ENCODE measurements at regions not wholly inside any gene's neighbourhood (a gene's known extent, or its start where the extent isn't known, plus 50 kb on each side); places are given as distances from the start of the nearest gene placed in this dataset.
A peak's percentile ranks its signal among the peaks of the same experiment; 100 is the strongest.

DNA sequence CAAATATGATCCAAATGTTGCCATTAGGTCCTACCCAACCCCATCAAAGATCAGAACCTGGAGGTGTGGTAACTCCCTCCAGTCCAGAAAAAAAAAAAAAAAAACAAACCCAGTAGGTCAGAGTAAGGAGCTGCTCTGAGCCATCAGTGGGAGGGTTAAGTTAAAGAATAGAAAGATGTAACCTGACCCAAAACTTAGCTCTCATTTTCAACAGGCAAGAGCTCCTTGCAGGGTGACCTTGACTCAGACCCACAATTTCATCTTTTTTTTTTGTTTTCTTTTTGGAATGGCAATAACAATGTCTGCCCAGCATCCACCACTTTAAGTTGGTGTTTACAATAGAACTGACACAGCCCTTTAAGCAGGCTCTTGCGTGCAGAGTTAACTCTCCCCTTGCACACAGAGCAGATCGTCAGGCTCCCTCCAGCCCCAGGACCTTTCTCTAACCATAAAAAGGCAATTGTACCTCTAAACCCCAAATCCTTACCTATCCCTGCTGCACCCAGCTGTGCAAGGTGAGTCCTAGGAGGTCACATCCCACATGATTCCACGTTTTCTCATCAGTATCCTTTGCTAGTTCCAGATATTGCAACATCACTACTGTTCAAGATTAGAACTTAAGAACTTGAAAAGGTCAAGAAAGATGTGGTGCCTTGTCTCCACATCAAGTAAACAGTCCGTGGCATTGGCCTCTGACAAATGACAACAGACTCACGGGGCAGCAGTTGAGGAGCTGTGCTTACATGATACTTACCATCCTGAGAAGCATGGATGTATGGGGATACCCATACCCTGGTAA, 178.6 kb upstream of the EEA1 start:
- DNase-seq, result no peak

DNA sequence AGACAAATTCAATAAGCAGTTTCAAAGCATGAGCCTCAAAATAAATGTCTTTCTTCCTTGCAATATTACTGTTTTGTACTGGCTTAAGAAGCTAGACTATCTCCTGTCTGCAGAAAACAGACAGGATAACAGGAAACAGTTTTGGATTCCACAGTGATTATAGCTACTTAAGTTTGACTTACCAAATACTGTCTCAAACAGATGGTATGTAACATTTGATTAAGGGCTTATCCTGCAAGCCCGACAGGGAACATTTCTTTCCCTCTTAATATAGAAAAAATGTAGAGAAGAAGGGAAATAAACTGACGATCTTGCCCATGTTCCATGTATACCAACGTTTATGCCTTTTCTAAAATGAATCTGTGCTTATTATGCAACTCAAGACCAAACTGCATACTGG, 179.9 kb upstream of the EEA1 start:
- no peak for DNase-seq

DNA sequence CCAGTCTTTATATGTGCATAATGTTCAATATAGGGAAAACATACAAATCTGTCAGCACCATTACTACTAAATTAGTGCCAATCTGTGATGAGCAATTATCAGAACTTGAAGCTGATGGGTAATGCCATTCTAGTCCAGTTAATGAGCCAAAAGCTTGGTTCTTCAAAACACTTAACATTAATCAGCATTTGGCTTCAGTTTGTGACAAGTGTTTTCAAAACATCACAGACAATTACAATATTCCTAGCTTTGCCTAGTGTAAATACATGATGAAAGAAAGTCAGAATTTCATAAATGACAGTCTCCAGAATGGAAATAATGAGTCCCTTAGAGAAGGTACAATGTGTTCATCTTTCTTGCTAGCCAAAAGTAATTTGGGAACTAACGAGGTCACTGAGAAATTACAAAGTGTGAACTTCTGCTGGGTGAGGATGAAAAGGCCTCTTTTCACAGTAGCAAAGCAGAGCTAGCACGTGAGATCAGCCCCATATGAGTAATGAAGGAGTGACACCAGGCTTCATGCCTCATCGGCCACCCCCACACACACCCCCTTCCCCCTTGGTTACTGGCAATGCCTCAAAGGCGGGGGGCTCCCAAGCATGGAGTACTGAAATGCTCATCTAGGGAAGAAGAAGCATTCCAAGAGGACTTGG, 180.6 kb upstream of the EEA1 start:
- DNase-seq, result no peak

DNA sequence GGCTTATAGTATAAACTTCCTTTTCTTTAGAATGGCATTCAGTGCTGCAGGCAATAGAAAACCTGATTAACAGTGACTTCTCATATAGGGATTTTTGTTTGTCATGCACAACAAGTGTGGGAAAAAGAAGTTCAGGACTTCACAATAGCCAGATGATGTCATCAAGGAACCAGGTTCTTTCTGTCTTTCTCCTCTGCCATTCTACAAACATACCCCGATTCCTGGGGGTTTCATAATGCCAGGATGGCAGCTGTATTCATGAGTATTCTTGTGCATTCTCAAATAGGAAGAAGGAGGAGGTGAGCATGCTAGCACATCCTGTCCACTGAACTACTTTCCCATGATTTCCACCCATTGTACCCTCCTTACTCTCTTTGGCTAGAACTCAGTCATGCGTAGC, 182.7 kb upstream of the EEA1 start:
- no peak for DNase-seq

DNA sequence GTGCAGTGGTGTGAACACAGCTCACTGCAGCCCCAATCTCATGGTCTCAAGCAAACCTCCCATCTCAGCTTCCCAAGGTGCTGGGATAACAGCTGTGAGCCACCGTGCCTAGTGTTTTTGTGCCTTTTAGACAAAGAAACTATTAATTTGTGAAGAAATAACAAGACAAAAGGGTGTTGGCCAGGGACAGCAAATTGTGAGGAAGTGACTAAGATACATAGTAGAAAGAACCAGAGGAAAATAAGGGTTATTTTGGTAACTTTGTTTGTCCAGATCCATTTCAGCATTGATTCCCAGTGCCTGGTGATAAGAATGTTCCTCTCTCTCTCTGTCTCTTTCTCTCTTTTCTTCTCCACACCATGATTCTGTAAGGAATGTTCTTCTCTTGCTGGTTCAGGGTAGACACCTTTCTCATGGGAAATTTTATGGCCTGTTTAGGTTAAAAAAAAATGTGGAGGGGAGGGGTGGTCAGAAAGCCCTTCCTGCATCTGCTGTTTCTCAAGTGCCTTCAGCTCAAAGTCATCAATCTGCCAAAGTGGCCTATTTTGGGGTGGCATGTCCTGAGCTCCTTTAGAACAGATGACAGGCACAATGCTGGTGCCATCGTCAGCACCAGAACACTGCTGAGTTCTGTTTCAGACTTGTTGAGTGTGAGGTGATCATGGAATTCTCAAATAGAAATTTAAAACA, 184.4 kb upstream of the EEA1 start:
- no peak for DNase-seq

DNA sequence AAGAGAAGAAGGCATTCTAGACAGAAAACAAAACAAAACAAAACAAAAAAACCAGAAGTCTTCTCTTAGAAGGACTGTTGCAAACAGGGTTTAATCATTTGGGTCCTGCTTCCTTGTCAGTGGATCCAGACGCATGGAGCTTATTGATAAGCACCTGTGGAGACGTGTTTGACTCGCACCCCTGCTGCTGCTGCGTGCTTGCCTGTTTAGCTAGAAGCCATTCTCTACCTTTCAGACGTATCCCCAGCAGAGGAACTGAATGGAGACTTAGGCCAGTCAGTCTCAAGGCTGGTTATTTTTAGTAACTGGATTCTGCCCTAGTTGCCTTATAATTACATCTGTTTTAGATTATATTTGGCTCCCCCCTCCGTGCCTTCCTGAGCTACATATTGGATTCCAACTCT, 186.1 kb upstream of the EEA1 start:
- DNase-seq, result no peak

DNA sequence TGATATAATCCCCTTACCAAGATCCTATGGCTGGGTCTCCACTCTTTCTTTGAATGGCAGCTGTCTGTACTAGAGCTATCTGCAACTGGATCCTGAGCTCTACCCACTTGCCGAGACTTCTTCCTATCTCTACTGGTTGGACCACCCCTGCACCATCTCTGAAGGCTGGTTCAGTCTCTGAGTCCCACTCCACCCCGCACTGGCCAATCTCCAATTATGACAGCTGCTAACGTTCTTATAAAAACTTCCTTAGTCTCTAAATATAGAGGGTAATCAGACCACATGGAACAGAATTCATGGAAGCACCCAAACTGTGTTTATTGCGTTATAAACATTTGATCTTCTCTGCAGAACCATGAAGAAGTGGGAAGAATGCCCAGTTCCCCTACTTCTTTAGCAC, 186.6 kb upstream of the EEA1 start:
- no peak for DNase-seq

DNA sequence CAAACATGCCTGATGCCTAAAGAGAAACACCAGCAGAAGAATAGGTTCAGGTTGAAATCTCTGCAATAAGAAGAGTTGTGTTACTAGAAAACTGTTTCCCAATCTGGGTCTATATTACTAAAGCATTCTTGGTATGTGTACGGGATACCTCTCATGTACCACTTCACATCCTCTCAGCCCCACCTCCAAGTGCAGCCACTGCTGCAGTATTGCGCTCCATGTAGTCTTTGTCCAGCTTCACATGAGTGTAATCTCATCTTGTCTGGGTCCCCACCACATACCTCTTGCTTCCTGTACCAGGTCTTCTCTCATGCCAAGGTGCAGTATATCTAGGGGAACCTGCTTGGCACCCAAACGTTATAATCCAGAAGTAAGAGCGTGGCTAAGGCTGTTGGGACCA, 187.5 kb upstream of the EEA1 start:
- DNase-seq, result no peak

DNA sequence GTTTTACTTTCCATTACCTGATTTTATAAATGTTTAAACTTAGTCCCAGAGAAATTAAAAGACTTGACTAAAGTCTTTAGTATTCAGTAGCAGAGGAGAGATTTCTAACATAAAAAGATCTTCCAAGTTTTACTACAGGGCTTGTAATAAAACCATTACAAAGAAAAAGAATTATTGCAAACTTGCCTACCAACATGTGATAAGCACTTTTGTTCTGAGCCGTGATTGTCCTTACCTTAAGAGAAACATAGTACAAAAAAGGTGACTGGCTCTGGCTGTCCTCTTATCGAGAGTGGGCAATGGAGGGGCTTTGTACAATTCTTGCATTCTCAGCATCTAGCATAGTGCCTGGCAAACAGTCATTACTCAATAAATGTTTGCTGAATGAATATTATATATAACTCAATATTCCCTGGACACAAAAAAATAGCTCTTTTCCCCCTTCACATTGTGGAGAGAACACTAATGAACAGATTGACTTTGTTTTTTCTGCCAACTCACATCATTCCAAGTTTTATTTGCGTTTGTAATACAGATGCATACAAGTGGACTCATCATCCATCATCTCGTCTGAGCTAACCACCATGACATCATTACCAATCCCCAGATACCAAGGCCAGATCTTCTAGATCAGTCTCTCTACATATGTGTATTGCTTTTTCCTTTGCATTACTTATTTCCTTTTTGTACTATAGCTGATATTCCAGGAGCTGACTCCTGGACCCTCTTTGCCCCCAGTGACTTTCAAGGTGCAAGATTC, 192.8 kb upstream of the EEA1 start:
- DNase-seq, result no peak

DNA sequence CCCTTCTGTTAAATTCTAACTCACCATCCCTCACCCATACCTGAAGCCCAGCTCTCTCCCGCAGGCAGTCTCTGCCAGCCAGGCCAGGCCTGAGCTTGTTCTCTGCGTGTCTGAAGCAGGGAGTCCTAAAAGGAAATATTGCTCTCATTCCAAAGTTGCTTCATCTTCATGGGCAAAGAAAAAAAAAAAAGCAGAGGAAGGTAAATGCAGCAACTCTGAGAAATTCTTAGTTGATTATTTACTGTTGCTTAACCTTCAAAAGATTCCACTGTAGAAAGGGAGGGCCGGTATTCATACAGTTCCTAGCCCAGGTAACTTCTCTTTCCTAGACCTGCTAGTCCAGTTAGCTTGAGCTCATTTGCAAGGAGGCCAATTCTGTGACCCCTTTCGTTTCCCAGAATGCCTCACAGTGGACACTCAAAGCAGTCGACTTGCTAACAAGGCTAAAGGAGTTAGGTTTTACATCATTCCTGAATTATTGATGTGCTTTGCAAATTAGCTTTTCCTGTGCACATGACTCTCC, 193.5 kb upstream of the EEA1 start:
- no peak for DNase-seq

DNA sequence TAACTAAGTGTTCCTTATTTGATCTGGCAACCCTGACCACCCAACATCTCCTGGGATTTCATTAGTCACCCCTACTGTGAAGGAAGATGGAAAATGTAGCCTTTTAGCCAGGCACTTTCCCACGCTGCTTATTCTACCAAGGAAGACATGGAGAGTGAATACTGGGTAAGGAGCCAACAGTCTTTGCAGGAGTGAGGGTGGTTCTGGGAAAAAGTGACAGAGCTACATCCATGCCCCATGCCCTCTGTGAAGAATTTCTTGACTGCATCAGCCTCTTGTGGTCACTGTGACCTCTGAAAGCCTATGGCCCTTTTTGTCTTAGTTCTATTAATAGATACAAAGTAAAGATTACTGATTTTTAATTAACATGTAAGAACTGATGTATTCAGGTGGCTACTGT, 196.0 kb upstream of the EEA1 start:
- DNase-seq, result no peak

DNA sequence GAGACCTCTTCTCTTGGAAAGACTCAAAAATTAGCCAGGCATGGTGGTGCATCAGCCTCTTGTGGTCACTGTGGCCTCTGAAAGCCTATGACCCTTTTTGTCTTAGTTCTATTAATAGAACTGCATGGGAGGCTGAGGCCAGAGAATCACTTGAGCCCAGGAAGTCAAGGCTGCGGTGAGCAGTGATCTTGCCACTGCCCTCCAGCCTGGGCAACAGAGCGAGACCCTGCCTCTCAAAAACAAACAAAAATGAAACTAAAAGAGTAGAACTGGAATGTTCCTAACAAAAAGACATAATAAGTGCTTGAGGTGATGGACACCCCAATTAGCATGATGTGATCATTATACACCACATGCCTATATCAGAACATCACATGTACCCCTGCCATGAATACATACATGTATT, 197.0 kb upstream of the EEA1 start:
- no peak for DNase-seq

DNA sequence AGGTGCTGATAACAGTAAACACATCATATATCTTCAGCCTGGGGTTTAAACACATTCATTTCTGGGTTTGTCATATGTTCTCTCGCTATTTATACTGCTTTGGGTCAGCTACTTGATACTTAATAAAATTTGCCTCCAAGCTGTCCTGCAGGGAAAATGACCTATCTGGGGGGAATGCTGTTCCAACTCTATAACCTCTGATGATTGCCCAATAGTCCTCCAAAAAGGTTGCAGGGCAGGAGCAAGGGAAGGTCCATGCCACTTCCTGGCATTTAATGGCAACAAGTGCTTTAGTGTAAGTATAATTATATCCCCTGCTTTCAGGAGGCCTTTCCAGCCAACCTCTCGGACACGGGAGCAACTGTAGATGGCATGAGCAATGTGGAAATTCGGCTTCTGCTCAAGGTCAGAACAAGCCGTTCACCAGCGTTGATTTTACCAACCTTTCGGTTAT, 198.0 kb upstream of the EEA1 start:
- no peak for DNase-seq

DNA sequence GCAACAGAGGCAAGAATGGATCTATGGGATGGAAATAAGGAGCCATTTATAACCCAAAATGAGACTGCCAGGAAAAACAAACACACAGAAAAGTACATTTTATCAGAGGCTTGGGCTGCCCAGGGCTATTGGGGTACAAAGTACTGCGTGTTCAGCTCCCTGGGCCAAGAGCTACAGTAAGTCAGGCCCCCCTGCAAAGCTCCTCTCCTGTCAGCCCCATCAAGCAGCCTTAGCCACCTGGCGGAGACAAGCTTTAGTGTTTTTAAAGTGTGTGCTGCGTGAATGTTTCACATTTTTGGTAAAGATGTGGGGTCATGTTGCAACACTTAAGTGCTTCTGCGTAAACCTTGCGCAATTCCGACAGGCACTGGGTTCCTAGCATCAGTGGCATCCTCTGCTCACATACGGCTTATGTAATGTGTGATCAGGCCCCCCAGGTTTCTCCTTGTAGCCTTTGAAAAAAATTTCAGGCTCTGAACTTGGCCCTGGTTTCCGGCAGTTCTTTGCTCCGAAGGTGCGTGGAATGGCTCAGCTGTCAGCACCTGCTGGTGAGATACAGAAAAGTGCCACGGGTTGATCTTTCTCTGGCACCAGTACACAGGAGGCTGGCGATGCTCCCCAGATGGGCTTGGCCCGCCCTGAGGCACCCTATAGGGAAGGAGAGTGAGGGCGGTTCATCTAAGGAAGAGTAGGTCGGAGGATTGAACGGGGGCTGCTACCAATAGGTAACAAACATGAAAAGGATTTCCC, 198.7 kb upstream of the EEA1 start:
- DNase-seq, result peak; percentile 65

DNA sequence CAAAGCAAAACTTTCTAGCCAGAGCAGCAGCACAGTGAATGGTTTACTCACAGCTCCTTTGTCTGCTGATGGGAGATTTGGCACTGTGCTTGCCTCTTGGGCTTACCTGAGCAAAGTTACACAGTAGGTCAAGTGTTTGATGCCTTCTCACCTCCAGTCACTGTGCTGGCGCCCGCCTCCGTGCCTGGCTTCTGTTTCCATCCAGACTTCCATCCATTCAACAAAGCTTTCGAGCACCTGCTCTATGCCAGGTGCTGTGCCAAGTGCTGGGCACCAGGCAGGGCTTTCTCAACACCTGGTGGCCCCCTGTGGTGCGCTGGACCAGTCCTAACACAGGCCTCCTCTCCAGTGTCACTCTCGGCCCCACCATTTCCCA, 199.2 kb upstream of the EEA1 start:
- DNase-seq, result peak; percentile 79

DNA sequence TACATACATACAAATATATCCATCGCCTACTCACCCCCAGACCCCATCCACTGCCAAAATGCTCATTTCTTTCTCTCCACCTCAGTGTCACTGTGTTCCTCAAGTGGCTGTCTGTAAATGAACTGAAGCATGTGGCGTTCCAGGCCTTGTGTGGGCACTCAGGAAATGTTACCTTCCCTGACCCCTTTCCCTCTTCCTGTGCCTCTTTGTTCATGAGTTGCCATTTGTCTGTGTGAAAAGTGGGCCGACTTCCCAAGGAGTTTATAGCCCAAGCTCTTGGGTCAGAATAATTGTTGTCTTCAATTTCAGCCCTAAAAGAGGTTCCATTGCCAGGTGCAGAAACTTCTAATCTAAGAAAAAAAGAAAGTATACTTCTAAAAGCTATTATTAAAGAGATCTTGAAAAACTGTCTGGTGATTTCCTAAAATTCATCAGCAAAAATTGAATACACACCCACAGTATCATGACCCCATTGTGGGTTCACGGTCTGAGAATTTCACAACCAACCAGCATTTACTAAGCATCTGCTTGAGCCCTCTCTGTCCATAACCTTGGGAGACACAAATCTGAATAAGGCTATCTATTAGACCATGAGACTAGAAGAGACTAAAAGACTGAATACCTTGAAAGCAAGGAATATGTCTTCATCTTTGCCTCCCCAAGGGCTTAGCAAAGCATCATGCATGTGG, 201.4 kb upstream of the EEA1 start:
- DNase-seq, result no peak

DNA sequence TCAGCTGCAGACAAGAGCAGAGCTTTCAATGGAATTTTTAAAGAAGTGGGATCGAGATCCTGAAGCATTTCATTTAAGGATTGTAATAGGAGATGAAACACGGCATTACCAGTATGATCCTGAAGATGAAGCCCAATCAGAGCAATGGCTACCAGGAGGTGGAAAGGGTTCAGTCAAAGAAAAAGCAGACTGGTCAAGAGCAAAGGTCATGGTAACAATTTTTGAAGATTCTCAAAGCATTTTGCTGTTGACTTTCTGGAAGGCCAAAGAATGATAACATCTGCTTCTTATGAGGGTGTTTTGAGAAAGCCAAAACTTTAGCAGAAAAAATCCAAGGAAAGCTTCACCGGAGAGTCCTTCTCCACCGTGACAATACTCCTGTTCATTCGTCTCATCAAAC, 204.3 kb upstream of the EEA1 start:
- DNase-seq, result no peak

DNA sequence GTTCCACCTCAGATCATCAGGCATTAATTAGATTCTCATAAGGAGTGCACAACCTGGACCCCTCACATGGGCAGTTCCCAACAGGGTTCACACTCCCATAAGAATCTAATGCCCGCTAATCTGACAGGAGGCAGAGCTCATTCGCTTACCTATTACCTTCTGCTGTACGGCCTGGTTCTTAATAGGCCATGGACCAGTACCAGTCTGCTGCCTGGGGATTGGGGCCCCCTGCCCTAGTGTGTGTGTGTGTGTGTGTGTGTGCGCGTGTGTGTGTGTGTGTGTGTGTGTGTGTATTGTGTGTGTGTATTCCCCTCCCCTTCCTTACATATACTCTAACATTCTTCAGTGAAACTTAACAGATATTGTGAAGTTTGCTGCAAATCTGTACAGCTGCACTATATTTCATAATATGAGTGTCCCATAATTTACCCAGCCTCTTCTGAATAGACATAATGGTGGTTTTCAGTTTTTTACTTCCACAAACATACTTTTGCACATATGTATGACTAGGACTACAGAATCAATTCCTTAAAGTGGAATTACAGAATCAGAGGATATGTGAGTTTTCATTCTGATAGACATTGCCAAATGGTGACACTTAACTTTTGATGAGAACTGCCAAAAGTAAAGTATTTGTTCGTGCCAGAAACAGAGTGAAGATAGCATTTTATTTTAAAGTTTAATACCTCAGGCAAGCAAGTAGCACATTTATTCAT, 205.2 kb upstream of the EEA1 start:
- DNase-seq, result no peak

DNA sequence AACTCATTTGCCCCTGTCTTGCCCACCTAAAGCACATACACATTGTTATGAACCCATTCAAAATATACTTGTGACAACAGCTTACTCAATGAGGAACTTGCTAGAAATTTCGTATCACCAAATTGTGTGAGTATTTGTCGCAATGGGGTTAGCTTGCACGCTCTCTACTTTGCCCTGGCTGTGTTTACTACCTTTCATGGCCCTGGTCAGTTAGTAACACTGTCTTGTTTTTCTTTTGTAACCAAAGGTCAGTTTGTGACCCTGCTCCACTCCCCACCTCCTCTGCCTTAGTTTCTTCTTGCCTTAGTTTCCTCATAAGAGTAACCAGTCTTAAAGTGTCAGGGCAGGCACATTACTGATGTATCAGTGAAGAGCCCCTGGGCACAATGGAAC, 205.8 kb upstream of the EEA1 start:
- no peak for DNase-seq

DNA sequence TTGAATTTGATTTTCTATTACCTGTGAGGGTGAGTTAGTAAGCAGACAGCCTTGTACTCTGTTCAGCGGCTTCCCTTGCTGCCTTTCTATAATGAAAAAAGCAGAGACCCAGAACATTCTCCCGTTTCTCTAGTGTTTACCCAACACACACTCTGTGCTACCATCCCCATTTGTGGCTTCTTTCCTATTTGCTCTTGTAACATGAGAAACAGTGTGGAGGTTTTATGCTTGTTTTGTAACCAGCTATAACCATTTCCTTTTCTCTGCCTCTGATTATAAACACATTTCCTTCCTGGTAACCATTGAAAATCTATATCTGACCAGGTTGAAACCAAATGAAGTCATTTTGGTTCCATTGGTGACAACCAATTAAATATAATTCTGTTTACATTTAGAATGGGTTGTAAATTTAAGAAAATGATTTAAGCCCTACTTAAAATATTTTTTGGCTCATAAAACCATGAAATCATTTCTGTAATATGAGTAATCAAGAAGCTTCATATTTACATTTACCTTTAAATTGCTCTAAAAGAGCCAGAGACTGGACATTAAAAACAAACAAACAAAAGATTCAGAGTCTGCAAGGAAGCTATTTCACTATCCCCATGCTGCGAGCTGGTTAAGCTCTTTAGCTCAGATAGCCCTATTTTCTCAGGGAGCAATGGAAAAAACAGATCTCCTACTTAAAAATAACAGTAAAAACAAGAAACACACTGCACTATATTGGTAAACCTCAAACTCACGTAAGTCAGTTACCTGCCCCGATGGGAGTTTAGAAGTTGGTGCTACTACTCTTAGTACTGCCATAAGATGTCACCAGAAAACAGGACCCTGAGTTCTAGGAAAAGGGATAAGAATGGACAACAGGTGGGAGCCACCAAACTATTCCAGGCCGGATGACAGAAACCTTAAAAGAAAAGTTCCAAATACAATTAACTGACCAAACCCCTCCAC, 206.5 kb upstream of the EEA1 start:
- DNase-seq, result peak; percentile 80
